ENCODE measurements at regions not wholly inside any gene's neighbourhood (a gene's known extent, or its start where the extent isn't known, plus 50 kb on each side); places are given as distances from the start of the nearest gene placed in this dataset.
"Not testable (repeated sequence)": the region's sequence is repeated elsewhere in the genome, so short reads cannot be mapped to it uniquely, and the experiment has no call there.

DNA sequence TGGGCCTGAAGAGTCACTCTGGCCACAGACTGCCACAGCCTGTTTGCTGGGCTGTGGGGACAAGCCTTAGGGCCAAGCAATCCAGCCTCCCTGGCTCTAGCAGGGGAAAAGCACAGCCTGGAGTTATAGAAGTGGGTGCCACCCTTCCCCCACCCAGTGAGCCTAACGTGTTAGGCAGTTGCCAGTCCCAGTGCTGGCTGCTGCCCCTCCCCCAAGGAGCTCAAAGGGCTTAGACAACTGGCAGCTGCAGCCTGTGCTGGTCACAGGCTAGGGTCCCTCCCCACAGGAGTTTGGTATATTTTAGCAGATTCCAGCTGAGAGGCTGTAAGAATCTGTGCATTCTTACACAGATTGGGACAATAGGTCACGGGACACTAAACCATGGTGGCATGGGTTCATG, 370.3 kb upstream of the FGF16 start:
- TF ChIP-seq POLR2AphosphoS5 (IDR thresholded peaks at IDR 0.05; ENCODE audit: insufficient read depth in 1 of 2, low read depth in 1 of 2) (no peak), POLR2A (IDR thresholded peaks at IDR 0.05) (no peak)
- TF ChIP-seq, protein P1, sequence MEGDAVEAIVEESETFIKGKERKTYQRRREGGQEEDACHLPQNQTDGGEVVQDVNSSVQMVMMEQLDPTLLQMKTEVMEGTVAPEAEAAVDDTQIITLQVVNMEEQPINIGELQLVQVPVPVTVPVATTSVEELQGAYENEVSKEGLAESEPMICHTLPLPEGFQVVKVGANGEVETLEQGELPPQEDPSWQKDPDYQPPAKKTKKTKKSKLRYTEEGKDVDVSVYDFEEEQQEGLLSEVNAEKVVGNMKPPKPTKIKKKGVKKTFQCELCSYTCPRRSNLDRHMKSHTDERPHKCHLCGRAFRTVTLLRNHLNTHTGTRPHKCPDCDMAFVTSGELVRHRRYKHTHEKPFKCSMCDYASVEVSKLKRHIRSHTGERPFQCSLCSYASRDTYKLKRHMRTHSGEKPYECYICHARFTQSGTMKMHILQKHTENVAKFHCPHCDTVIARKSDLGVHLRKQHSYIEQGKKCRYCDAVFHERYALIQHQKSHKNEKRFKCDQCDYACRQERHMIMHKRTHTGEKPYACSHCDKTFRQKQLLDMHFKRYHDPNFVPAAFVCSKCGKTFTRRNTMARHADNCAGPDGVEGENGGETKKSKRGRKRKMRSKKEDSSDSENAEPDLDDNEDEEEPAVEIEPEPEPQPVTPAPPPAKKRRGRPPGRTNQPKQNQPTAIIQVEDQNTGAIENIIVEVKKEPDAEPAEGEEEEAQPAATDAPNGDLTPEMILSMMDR (IDR thresholded peaks at IDR 0.05), result no peak
- intact Hi-C loops (cut with DNase I), result no loop called here
- Histone ChIP-seq H3K9me3 (peaks cover 10% of the 10 kb centered on the region), H3K36me3 (no peaks in the 10 kb centered on the region), H3K27me3 (no peaks in the 10 kb centered on the region), H3K27ac (no peak overlapping the region), H3K4me3 (no peak overlapping the region), H3K4me1 (no peaks in the 10 kb centered on the region)
- no peak for DNase-seq (ENCODE audit: extremely low spot score in 2 of 2)

DNA sequence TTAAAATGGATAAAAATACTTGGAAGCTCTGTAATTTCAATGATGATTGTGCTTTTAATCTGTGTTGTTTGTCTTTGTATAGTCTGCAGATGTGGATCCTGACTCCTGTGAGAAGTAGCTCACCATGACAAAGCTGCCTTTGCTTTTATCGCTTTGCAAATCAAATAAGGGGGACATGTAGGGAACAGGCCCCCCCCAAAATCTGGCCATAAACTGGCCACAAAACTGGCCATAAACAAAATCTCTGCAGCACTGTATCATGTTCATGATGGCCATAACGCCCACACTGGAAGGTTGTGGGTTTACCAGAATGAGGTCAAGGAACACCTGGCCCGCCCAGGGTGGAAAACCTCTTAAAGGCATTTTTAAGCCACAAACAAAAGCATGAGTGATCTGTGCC, 366.0 kb upstream of the FGF16 start:
- DNase-seq (ENCODE audit: extremely low spot score in 2 of 2); H3K9me3 ChIP-seq; H3K27ac ChIP-seq; H3K27me3 ChIP-seq; intact Hi-C loops (cut with DNase I); H3K4me1 ChIP-seq; H3K36me3 ChIP-seq; H3K4me3 ChIP-seq: not testable (repeated sequence)

DNA sequence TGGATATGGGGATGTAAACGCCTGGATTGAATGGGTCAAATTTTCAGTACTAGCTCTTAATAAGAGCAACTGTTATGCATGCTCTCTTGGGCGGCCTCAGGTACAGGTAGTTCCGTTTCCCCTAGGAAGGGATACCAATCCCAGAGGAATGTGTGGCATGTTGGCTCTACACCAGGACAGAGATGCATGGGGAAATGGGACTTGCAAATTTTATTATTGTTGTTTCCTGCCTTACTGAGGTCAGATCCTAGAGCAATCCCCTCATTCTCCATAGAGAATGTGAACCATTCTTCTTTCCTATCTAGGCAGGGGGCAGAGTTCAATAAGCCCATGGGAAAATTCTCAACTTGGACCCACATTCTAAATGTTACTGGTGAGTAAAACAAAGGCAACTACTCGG, 361.8 kb upstream of the FGF16 start:
- TF ChIP-seq, protein P1 (IDR thresholded peaks at IDR 0.05), result no peak
- TF ChIP-seq POLR2A (IDR thresholded peaks at IDR 0.05), result no peak
- no peak for TF ChIP-seq POLR2AphosphoS5 (IDR thresholded peaks at IDR 0.05; ENCODE audit: insufficient read depth in 1 of 2, low read depth in 1 of 2)
- Histone ChIP-seq H3K4me1 (no peaks in the 10 kb centered on the region), H3K36me3 (no peaks in the 10 kb centered on the region), H3K4me3 (no peak overlapping the region), H3K27me3 (no peaks in the 10 kb centered on the region), H3K27ac (no peak overlapping the region), H3K9me3 (peaks cover 6% of the 10 kb centered on the region)
- intact Hi-C loops (cut with DNase I), result no loop called here
- no peak for DNase-seq (ENCODE audit: extremely low spot score in 2 of 2)

DNA sequence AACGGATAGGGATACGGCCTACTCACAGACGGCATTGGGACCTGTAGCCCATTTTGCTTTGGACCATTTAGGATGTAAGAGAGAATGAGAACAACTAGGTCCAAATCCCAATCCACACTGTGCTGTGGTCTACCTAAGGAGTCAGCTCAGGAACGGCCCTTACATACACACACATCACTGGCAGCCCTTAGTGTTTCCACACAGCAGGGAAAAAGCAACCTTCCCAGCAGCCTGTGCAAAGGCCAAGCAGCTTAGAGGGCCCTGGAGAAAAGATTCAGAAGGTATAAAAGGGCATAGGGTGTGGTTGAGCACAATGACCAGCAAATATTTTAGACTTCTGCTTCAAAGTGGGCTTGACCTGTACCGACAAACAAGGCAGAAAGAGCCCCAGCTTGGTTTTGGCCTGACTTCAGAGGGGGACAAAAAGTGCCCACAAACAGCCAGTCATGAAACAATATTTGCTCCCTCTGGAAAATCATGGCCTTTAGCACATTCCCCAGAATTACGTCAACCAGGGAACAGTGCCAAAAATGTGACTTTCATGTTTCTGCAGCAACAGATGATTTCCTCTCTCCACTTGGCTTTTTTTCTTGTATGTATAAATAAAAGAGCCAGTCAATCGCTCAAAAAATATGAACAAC, 359.5 kb upstream of the FGF16 start:
- Histone ChIP-seq H3K4me1 (no peaks in the 10 kb centered on the region), H3K4me3 (no peak overlapping the region), H3K36me3 (no peaks in the 10 kb centered on the region), H3K27me3 (no peaks in the 10 kb centered on the region), H3K27ac (no peak overlapping the region), H3K9me3 (no peaks in the 10 kb centered on the region)
- TF ChIP-seq POLR2AphosphoS5 (IDR thresholded peaks at IDR 0.05; ENCODE audit: insufficient read depth in 1 of 2, low read depth in 1 of 2) (no peak), POLR2A (IDR thresholded peaks at IDR 0.05) (no peak)
- TF ChIP-seq, protein P1 (IDR thresholded peaks at IDR 0.05), result no peak
- DNase-seq (ENCODE audit: extremely low spot score in 2 of 2), result no peak
- intact Hi-C loops (cut with DNase I), result no loop called here

DNA sequence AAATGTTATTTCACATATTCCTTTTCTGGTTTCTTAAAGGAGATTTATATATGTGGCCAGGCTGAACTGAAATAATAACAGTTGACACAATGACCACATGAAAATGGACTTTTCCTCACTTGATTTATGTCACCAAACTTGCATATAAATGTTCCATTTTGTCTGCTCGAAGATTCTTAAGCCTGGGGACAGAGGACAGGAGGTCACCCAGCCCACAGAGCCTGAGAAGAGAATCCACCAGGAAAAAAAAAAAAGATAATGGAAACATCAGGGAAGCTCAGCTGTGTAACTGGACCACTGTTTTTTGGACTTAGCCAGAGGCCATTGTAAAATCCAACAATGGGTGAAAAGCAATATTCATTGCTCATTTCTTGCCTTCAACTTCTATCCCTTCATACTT, 359.0 kb upstream of the FGF16 start:
- H3K27ac ChIP-seq, result no peak overlapping the region

More for the DNA sequence above, 359.0 kb upstream of the FGF16 start:
- Histone ChIP-seq H3K4me3 (no peak overlapping the region), H3K36me3 (no peaks in the 10 kb centered on the region), H3K9me3 (no peaks in the 10 kb centered on the region), H3K27me3 (no peaks in the 10 kb centered on the region), H3K4me1 (no peaks in the 10 kb centered on the region)
- no peak for DNase-seq (ENCODE audit: extremely low spot score in 2 of 2)
- TF ChIP-seq, protein P1 (IDR thresholded peaks at IDR 0.05), result no peak
- TF ChIP-seq POLR2AphosphoS5 (IDR thresholded peaks at IDR 0.05; ENCODE audit: insufficient read depth in 1 of 2, low read depth in 1 of 2) (no peak), POLR2A (IDR thresholded peaks at IDR 0.05) (no peak)
- intact Hi-C loops (cut with DNase I), result no loop called here

Measured in vagina (tissue), 2 donors.